ENCODE measurements at regions not wholly inside any gene's neighbourhood (a gene's known extent, or its start where the extent isn't known, plus 50 kb on each side); places are given as distances from the start of the nearest gene placed in this dataset.
"Not testable (repeated sequence)": the region's sequence is repeated elsewhere in the genome, so short reads cannot be mapped to it uniquely, and the experiment has no call there.

GRCh38 chr3:28156599-28156998 lies 84.8 kb upstream of the CMC1 start:
- not testable (repeated sequence) for TF ChIP-seq POLR2A, POLR2AphosphoS5 (IDR thresholded peaks at IDR 0.05)
- TF ChIP-seq, protein P1, sequence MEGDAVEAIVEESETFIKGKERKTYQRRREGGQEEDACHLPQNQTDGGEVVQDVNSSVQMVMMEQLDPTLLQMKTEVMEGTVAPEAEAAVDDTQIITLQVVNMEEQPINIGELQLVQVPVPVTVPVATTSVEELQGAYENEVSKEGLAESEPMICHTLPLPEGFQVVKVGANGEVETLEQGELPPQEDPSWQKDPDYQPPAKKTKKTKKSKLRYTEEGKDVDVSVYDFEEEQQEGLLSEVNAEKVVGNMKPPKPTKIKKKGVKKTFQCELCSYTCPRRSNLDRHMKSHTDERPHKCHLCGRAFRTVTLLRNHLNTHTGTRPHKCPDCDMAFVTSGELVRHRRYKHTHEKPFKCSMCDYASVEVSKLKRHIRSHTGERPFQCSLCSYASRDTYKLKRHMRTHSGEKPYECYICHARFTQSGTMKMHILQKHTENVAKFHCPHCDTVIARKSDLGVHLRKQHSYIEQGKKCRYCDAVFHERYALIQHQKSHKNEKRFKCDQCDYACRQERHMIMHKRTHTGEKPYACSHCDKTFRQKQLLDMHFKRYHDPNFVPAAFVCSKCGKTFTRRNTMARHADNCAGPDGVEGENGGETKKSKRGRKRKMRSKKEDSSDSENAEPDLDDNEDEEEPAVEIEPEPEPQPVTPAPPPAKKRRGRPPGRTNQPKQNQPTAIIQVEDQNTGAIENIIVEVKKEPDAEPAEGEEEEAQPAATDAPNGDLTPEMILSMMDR (IDR thresholded peaks at IDR 0.05), result not testable (repeated sequence)

All from prostate gland (tissue), 2 donors.